ENCODE measurements at regions not wholly inside any gene's neighbourhood (a gene's known extent, or its start where the extent isn't known, plus 50 kb on each side); places are given as distances from the start of the nearest gene placed in this dataset.

DNA sequence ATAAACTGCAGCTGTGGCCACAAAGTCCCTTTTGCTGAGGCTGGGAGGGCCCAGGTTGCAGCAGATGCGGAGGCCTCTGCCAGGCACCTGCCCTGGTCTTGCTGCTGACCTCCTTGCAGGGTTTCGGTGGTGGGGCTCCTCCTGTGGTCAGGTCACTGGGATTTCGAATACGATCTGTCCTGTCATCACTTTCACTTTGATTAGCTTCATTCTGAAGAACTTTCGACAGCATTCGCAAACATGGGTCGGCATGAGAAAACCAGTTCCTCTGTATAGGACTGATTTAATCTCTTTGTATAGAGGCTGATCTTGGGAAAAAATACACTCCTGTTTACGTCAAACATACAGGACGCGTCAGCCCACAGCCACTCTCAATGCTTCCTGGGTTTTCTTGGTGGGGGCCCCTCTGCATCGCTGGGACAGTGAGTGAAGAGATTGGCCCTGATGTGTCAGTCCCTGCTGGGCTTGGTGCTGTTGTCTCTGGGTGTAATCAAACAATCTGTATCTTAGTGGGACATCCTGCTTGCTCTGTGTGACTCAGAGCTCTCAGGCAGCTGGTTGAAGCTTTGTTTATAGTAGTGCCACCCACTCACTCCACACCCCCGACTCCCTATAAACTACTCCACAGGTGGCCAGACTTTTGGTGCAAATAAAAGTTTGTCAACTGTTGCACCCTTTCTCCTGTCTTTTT is 209.4 kb upstream of the CXCR4 start (continued):
- TF ChIP-seq, protein P1, sequence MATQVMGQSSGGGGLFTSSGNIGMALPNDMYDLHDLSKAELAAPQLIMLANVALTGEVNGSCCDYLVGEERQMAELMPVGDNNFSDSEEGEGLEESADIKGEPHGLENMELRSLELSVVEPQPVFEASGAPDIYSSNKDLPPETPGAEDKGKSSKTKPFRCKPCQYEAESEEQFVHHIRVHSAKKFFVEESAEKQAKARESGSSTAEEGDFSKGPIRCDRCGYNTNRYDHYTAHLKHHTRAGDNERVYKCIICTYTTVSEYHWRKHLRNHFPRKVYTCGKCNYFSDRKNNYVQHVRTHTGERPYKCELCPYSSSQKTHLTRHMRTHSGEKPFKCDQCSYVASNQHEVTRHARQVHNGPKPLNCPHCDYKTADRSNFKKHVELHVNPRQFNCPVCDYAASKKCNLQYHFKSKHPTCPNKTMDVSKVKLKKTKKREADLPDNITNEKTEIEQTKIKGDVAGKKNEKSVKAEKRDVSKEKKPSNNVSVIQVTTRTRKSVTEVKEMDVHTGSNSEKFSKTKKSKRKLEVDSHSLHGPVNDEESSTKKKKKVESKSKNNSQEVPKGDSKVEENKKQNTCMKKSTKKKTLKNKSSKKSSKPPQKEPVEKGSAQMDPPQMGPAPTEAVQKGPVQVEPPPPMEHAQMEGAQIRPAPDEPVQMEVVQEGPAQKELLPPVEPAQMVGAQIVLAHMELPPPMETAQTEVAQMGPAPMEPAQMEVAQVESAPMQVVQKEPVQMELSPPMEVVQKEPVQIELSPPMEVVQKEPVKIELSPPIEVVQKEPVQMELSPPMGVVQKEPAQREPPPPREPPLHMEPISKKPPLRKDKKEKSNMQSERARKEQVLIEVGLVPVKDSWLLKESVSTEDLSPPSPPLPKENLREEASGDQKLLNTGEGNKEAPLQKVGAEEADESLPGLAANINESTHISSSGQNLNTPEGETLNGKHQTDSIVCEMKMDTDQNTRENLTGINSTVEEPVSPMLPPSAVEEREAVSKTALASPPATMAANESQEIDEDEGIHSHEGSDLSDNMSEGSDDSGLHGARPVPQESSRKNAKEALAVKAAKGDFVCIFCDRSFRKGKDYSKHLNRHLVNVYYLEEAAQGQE (IDR thresholded peaks at IDR 0.05; ENCODE audit: low read depth, low read length), result no peak
- no peak for TF ChIP-seq RB1 (IDR thresholded peaks at IDR 0.05; ENCODE audit: borderline replicate concordance)
- TF ChIP-seq, protein P2, sequence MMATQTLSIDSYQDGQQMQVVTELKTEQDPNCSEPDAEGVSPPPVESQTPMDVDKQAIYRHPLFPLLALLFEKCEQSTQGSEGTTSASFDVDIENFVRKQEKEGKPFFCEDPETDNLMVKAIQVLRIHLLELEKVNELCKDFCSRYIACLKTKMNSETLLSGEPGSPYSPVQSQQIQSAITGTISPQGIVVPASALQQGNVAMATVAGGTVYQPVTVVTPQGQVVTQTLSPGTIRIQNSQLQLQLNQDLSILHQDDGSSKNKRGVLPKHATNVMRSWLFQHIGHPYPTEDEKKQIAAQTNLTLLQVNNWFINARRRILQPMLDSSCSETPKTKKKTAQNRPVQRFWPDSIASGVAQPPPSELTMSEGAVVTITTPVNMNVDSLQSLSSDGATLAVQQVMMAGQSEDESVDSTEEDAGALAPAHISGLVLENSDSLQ (IDR thresholded peaks at IDR 0.05), result peak; percentile 57
- peak; percentile 81 for TF ChIP-seq NFIC (IDR thresholded peaks at IDR 0.05; ENCODE audit: low read depth, low read length)
- TF ChIP-seq TCF3 (IDR thresholded peaks at IDR 0.05; ENCODE audit: borderline replicate concordance, insufficient read depth, low read depth, low read length), result peak; percentile 96
- peak; percentile 96 for TF ChIP-seq RUNX3 (IDR thresholded peaks at IDR 0.05; ENCODE audit: low read length)
- no peak for TF ChIP-seq NRF1 (conservative IDR thresholded peaks at IDR 0.05; ENCODE audit: low read depth, low read length)
- TF ChIP-seq SPI1 (IDR thresholded peaks at IDR 0.05; ENCODE audit: borderline replicate concordance, insufficient read depth, low read depth, low read length), result peak; percentile 46; the same call in 1 of the 2 replicates
- TF ChIP-seq POLR2AphosphoS5 (IDR thresholded peaks at IDR 0.05; ENCODE audit: low read length), result no peak
- no peak for TF ChIP-seq NR2C2 (IDR thresholded peaks at IDR 0.05; ENCODE audit: borderline replicate concordance, control insufficient read depth, insufficient read length, low read depth)
- TF ChIP-seq ASH2L (IDR thresholded peaks at IDR 0.05; ENCODE audit: borderline replicate concordance, low read depth), result no peak
- TF ChIP-seq ZNF24 (IDR thresholded peaks at IDR 0.05), result peak; percentile 34; the same call in 1 of the 2 replicates
- no peak for TF ChIP-seq NFYA (IDR thresholded peaks at IDR 0.05; ENCODE audit: borderline replicate concordance, low read depth, low read length)
- peak; percentile 89 for TF ChIP-seq IRF4 (IDR thresholded peaks at IDR 0.05; ENCODE audit: low read depth, low read length)
- TF ChIP-seq CREB1 (IDR thresholded peaks at IDR 0.05; ENCODE audit: low read depth), result peak; percentile 74
- TF ChIP-seq POLR2A (IDR thresholded peaks at IDR 0.05; ENCODE audit: low read depth, low read length), result no peak
- no peak for TF ChIP-seq YBX1 (IDR thresholded peaks at IDR 0.05)
- no peak for TF ChIP-seq NFXL1 (IDR thresholded peaks at IDR 0.05; ENCODE audit: borderline replicate concordance)
- no peak for TF ChIP-seq ZZZ3 (IDR thresholded peaks at IDR 0.05; ENCODE audit: control insufficient read depth, insufficient read length, low read depth)
- TF ChIP-seq KLF5 (IDR thresholded peaks at IDR 0.05; ENCODE audit: partially characterized antibody), result peak; percentile 95
- peak; percentile 90 for TF ChIP-seq IKZF1 (conservative IDR thresholded peaks at IDR 0.05)
- TF ChIP-seq, protein P3, sequence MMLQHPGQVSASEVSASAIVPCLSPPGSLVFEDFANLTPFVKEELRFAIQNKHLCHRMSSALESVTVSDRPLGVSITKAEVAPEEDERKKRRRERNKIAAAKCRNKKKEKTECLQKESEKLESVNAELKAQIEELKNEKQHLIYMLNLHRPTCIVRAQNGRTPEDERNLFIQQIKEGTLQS (IDR thresholded peaks at IDR 0.05; ENCODE audit: borderline replicate concordance, extremely low read depth, low read depth, low read length), result no peak
- TF ChIP-seq, protein P4, sequence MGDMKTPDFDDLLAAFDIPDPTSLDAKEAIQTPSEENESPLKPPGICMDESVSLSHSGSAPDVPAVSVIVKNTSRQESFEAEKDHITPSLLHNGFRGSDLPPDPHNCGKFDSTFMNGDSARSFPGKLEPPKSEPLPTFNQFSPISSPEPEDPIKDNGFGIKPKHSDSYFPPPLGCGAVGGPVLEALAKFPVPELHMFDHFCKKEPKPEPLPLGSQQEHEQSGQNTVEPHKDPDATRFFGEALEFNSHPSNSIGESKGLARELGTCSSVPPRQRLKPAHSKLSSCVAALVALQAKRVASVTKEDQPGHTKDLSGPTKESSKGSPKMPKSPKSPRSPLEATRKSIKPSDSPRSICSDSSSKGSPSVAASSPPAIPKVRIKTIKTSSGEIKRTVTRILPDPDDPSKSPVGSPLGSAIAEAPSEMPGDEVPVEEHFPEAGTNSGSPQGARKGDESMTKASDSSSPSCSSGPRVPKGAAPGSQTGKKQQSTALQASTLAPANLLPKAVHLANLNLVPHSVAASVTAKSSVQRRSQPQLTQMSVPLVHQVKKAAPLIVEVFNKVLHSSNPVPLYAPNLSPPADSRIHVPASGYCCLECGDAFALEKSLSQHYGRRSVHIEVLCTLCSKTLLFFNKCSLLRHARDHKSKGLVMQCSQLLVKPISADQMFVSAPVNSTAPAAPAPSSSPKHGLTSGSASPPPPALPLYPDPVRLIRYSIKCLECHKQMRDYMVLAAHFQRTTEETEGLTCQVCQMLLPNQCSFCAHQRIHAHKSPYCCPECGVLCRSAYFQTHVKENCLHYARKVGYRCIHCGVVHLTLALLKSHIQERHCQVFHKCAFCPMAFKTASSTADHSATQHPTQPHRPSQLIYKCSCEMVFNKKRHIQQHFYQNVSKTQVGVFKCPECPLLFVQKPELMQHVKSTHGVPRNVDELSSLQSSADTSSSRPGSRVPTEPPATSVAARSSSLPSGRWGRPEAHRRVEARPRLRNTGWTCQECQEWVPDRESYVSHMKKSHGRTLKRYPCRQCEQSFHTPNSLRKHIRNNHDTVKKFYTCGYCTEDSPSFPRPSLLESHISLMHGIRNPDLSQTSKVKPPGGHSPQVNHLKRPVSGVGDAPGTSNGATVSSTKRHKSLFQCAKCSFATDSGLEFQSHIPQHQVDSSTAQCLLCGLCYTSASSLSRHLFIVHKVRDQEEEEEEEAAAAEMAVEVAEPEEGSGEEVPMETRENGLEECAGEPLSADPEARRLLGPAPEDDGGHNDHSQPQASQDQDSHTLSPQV (IDR thresholded peaks at IDR 0.05), result peak; percentile 78; the same call in 1 of the 2 replicates

All from GM12878 (cell line).